CD14-positive monocyte (primary cell): ENCODE measurements at regions not wholly inside any gene's neighbourhood (a gene's known extent, or its start where the extent isn't known, plus 50 kb on each side); places are given as distances from the start of the nearest gene placed in this dataset.

Experiments used
- DNase-seq, 3 donors: peaks; one replicate each; pipeline ENCODE4 v3.0.0-alpha.2; 2011 to 2022
- H2AFZ ChIP-seq: 2 replicates; pipeline ENCODE4 v1.6.0; 2012; ENCODE audit warnings: mild to moderate bottlenecking, low read depth, low read length, inconsistent platforms; ENCODE audit not compliant: insufficient read depth, poor library complexity, severe bottlenecking
- H3K27ac ChIP-seq, 2 donors: 1 replicate in 1 of 2; 2 replicates in 1 of 2; pipeline ENCODE4 v1.5.1; 2012 to 2013; ENCODE audit warnings: low read length in 2 of 2, control low read depth in 1 of 2, inconsistent platforms in 1 of 2, low read depth in 1 of 2, mild to moderate bottlenecking in 1 of 2
- H3K27me3 ChIP-seq, 2 donors: one replicate each; pipeline versions ENCODE4 v1.6.0 to v1.6.1; 2011 to 2013; ENCODE audit warnings: low read length in 2 of 2; ENCODE audit not compliant: control insufficient read depth in 2 of 2, insufficient read depth in 2 of 2
- H3K36me3 ChIP-seq, 2 donors: replicated peaks in 1 of 2; 1 replicate in 1 of 2; 2 replicates in 1 of 2; pipeline versions ENCODE4 v1.5.1 to v1.6.1; 2012 to 2013; ENCODE audit warnings: low read length in 2 of 2, control low read depth in 1 of 2, inconsistent platforms in 1 of 2, mild to moderate bottlenecking in 1 of 2; ENCODE audit not compliant: insufficient read depth in 2 of 2, control insufficient read depth in 1 of 2
- H3K4me1 ChIP-seq, 2 donors: 1 replicate in 1 of 2; 2 replicates in 1 of 2; pipeline versions ENCODE4 v1.5.1 to v1.6.1; 2012 to 2013; ENCODE audit warnings: low read length in 2 of 2, control low read depth in 1 of 2, inconsistent platforms in 1 of 2, mild to moderate bottlenecking in 1 of 2, moderate library complexity in 1 of 2; ENCODE audit not compliant: insufficient read depth in 2 of 2, control insufficient read depth in 1 of 2
- H3K4me2 ChIP-seq: replicated peaks from 2 replicates; pipeline ENCODE3; 2012; ENCODE audit warnings: low read length, moderate library complexity, mild to moderate bottlenecking; ENCODE audit not compliant: poor library complexity, severe bottlenecking; ENCODE audit errors: extremely low read depth
- H3K4me3 ChIP-seq, 3 experiments: fragments of 200-600 bp in 1 of 3; sonication (generic) in 1 of 3; replicated peaks in 1 of 3; 1 replicate in 2 of 3; 2 replicates in 1 of 3; pipeline ENCODE4 v1.5.1; 2011 to 2013; ENCODE audit warnings: low read length in 3 of 3, mild to moderate bottlenecking in 3 of 3, control low read depth in 2 of 3, low read depth in 2 of 3, inconsistent platforms in 1 of 3, moderate library complexity in 1 of 3
- H3K79me2 ChIP-seq: 2 replicates; pipeline ENCODE4 v1.6.0; 2012; ENCODE audit warnings: mild to moderate bottlenecking, control low read depth, inconsistent platforms, low read length, moderate library complexity; ENCODE audit not compliant: insufficient read depth
- H3K9ac ChIP-seq: 2 replicates; pipeline ENCODE4 v1.6.0; 2017; ENCODE audit warnings: low read length, mild to moderate bottlenecking; ENCODE audit not compliant: insufficient read depth, poor library complexity, severe bottlenecking
- H3K9me3 ChIP-seq, 2 donors: replicated peaks in 1 of 2; 1 replicate in 1 of 2; 2 replicates in 1 of 2; pipeline versions ENCODE4 v1.5.1 to v1.6.1; 2012 to 2013; ENCODE audit warnings: low read length in 2 of 2, control low read depth in 1 of 2; ENCODE audit not compliant: control insufficient read depth in 1 of 2, insufficient read depth in 1 of 2
- H4K20me1 ChIP-seq: 2 replicates; pipeline ENCODE4 v1.6.0; 2012; ENCODE audit warnings: mild to moderate bottlenecking, low read length, control low read depth, moderate library complexity; ENCODE audit not compliant: insufficient read depth
- H3K27ac Mint-ChIP-seq, 7 donors: one replicate each; pipeline ENCODE4 v1.8.0; 2020; ENCODE audit warnings: mild to moderate bottlenecking in 7 of 7, mixed read lengths in 7 of 7, moderate library complexity in 6 of 7, inconsistent platforms in 2 of 7
- H3K27me3 Mint-ChIP-seq, 3 donors: one replicate each; pipeline ENCODE4 v1.8.0; 2021 to 2022; ENCODE audit warnings: low read depth in 3 of 3, mild to moderate bottlenecking in 3 of 3, mixed read lengths in 3 of 3, moderate library complexity in 3 of 3, inconsistent platforms in 1 of 3
- H3K36me3 Mint-ChIP-seq, 2 donors: one replicate each; pipeline ENCODE4 v1.8.0; 2020; ENCODE audit warnings: mixed read lengths in 2 of 2, inconsistent platforms in 1 of 2, mild to moderate bottlenecking in 1 of 2
- H3K4me1 Mint-ChIP-seq: one replicate; pipeline ENCODE4 v1.8.0; 2020; ENCODE audit warnings: mild to moderate bottlenecking, mixed read lengths
- H3K4me3 Mint-ChIP-seq, 2 donors: one replicate each; pipeline ENCODE4 v1.8.0; 2020; ENCODE audit warnings: mild to moderate bottlenecking in 2 of 2, mixed read lengths in 2 of 2, moderate library complexity in 1 of 2
- H3K9me3 Mint-ChIP-seq, 7 donors: one replicate each; pipeline ENCODE4 v1.8.0; 2020 to 2022; ENCODE audit warnings: mixed read lengths in 7 of 7, mild to moderate bottlenecking in 6 of 7, moderate library complexity in 6 of 7, inconsistent platforms in 2 of 7
- WGBS: methylation state at CpG from one replicate; pipeline ENCODE4 v1.1.5; 2013; ENCODE audit warnings: missing lambda C conversion rate; ENCODE audit not compliant: insufficient coverage; 5-methylcytosine and 5-hydroxymethylcytosine counted together
- intact Hi-C, 2 donors: fragments of 100-400 bp; cut with micrococcal nuclease; formaldehyde crosslinking; loops; one replicate each; pipeline versions ENCODE4 v1.15.0 to v1.15.1; 2023
- TF ChIP-seq, protein P1 (sequence below): fragments of 200-600 bp; IDR thresholded peaks from one replicate; pipeline ENCODE4 v1.8.0; 2022; ENCODE audit warnings: antibody characterized with exemption, mild to moderate bottlenecking

DNA sequence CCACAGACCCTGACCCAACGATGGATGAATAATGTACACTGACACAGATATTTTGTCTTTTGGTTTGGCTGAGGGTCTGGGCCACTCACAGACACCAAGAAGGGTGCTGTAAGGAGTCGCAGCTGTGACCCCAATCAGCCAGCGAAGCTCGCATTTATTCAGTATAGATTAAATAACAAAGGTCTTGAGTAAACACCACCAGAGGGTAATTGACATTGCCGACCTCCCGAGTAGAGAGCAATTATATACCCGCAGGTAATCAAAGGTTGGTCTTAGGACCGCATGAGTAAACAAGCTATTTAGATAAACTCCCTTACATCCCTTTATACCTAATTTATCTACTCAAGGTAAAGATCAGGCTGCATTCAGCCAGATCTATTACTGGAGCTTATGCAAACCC lies 297.1 kb downstream of the ADAM29 start:
- H3K79me2 ChIP-seq: no peaks in the 10 kb centered on the region
- Mint-ChIP-seq H3K27ac (no peak overlapping the region), H3K9me3 (peaks cover 3 to 25% (median 10%) of the 10 kb centered on the region in 7 donors), H3K27me3 (no peaks in the 10 kb centered on the region), H3K36me3 (no peaks in the 10 kb centered on the region), H3K4me1 (no peaks in the 10 kb centered on the region), H3K4me3 (no peak overlapping the region)
- no peak overlapping the region for H3K27ac ChIP-seq
- peaks cover 28 to 29% of the 10 kb centered on the region in 2 donors for H3K9me3 ChIP-seq
- TF ChIP-seq, protein P1, sequence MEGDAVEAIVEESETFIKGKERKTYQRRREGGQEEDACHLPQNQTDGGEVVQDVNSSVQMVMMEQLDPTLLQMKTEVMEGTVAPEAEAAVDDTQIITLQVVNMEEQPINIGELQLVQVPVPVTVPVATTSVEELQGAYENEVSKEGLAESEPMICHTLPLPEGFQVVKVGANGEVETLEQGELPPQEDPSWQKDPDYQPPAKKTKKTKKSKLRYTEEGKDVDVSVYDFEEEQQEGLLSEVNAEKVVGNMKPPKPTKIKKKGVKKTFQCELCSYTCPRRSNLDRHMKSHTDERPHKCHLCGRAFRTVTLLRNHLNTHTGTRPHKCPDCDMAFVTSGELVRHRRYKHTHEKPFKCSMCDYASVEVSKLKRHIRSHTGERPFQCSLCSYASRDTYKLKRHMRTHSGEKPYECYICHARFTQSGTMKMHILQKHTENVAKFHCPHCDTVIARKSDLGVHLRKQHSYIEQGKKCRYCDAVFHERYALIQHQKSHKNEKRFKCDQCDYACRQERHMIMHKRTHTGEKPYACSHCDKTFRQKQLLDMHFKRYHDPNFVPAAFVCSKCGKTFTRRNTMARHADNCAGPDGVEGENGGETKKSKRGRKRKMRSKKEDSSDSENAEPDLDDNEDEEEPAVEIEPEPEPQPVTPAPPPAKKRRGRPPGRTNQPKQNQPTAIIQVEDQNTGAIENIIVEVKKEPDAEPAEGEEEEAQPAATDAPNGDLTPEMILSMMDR: no peak
- H3K9ac ChIP-seq: no peak overlapping the region
- intact Hi-C loops: no loop called here
- no peaks in the 10 kb centered on the region for H3K4me1 ChIP-seq
- no peak for DNase-seq
- no peak overlapping the region for H3K4me3 ChIP-seq
- no peaks in the 10 kb centered on the region for H4K20me1 ChIP-seq
- H3K4me2 ChIP-seq: no peak overlapping the region
- WGBS: 90% methylated on average over 8 of the region's 8 CpGs
- H3K27me3 ChIP-seq: no peaks in the 10 kb centered on the region
- no peak overlapping the region for H2AFZ ChIP-seq
- H3K36me3 ChIP-seq: no peaks in the 10 kb centered on the region

DNA sequence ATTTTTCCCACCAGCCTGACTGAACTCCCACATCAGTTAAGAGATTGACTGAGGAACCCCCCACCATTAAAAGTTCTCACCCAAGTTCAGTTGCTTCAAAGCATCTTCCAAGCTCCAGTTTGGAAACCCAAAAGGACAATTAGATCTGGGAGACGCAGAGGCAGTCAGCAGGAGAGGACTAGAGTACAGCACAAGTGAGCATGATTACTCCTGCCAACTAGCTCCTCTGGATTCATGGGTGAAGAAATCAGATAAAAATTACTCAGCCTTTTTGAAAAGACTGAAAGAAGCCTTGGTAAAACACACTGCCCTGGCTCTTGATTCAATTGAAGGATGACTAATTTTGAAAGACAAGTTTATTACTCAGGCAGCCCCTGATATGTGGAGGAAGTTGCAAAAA lies 297.5 kb downstream of the ADAM29 start:
- H3K4me2 ChIP-seq: no peak overlapping the region
- 80% methylated on average over 1 of the region's 1 CpG for WGBS
- Mint-ChIP-seq H3K36me3 (no peaks in the 10 kb centered on the region), H3K27ac (no peak overlapping the region), H3K4me1 (no peaks in the 10 kb centered on the region), H3K4me3 (no peak overlapping the region), H3K27me3 (no peaks in the 10 kb centered on the region), H3K9me3 (peaks cover 3 to 26% (median 10%) of the 10 kb centered on the region in 7 donors)
- no peak overlapping the region for H3K4me3 ChIP-seq
- H3K4me1 ChIP-seq: no peaks in the 10 kb centered on the region
- H3K36me3 ChIP-seq: no peaks in the 10 kb centered on the region
- no peak overlapping the region for H2AFZ ChIP-seq
- H3K27me3 ChIP-seq: no peaks in the 10 kb centered on the region
- intact Hi-C loops: no loop called here
- no peaks in the 10 kb centered on the region for H3K79me2 ChIP-seq
- TF ChIP-seq, protein P1: no peak
- no peak overlapping the region for H3K9ac ChIP-seq
- H3K9me3 ChIP-seq: peaks cover 28 to 29% of the 10 kb centered on the region in 2 donors
- no peak for DNase-seq
- no peak overlapping the region for H3K27ac ChIP-seq
- no peaks in the 10 kb centered on the region for H4K20me1 ChIP-seq
